SK-N-MC (cell line): ENCODE measurements at regions not wholly inside any gene's neighbourhood (a gene's known extent, or its start where the extent isn't known, plus 50 kb on each side); places are given as distances from the start of the nearest gene placed in this dataset.

ENCODE experiments used
- EZH2 ChIP-seq: fragments of 200-600 bp; sonication (generic); IDR thresholded peaks from one replicate; pipeline ENCODE4 v1.6.1; 2017; ENCODE audit warnings: antibody characterized with exemption
- FOXP2 ChIP-seq: optimal IDR thresholded peaks from 2 replicates; pipeline ENCODE3; 2011; ENCODE audit warnings: mild to moderate bottlenecking, moderate library complexity; ENCODE audit not compliant: insufficient read depth; ENCODE audit errors: extremely low read length, control extremely low read depth
- POLR2AphosphoS5 ChIP-seq: IDR thresholded peaks from 2 replicates; pipeline ENCODE4 v1.6.1; 2012; ENCODE audit warnings: mild to moderate bottlenecking, low read depth, low read length, borderline replicate concordance

DNA sequence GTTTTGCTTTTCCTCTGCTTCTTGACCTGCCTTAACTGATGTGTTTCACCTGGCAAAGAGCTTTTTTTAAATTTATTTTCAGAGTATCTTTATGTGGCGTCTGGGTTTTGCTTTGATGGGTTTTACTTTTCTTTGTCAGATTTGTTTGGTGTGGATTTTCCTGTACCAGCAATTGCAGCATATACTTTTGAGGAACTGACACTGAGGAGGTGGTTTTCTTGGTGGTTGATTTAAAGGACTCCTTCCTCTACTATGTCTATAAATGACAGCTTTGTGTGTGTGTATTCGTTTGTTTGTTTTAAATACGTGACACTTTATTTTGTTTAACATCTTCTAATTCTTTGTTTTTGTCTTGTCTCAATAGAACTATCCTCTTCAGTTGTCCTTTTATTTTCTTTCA lies 1071.9 kb upstream of the ARRDC3 start:
- TF ChIP-seq POLR2AphosphoS5 (no peak), EZH2 (no peak), FOXP2 (no peak)
